ENCODE measurements at regions not wholly inside any gene's neighbourhood (a gene's known extent, or its start where the extent isn't known, plus 50 kb on each side); places are given as distances from the start of the nearest gene placed in this dataset.
"Not testable (repeated sequence)": the region's sequence is repeated elsewhere in the genome, so short reads cannot be mapped to it uniquely, and the experiment has no call there.

DNA sequence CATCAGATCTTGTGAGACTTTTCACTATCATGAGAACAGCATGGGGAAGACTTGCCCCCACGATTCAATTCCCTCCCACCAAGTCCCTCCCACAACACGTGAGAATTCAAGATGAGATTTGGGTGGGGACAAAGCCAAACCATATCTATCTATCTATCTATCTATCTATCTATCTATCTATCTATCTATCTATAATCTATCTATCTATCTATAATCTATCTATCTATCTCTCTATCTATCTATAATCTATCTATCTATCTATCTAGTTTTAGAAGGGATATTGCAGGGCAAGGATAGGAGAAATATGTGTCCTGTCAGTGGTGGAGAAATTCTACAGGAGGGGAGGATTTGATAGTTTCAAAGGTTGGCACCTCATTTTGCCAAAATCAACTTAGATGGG, 279.8 kb upstream of the PROK2 start:
- H2BK5ac ChIP-seq (ENCODE audit: low read depth, low read length, poor library complexity, severe bottlenecking); H2AK5ac ChIP-seq (ENCODE audit: low read depth, low read length); H3K23ac ChIP-seq (ENCODE audit: low read depth, low read length); H4K5ac ChIP-seq (ENCODE audit: low read depth, low read length); H3K56ac ChIP-seq (ENCODE audit: extremely low read depth, insufficient read depth, low read length); H3K9ac ChIP-seq (ENCODE audit: low read depth, low read length); H4K8ac ChIP-seq (ENCODE audit: low read depth in 2 of 2, low read length in 2 of 2); dilution Hi-C loops (cut with HindIII; ENCODE audit: low sequenced_read_pairs, unreplicated experiment); intact Hi-C loops (cut with micrococcal nuclease); H3K9me3 ChIP-seq (ENCODE audit: control insufficient read depth, insufficient read depth, low read length); H3K27ac ChIP-seq (ENCODE audit: insufficient read depth, low read length); H3K4ac ChIP-seq (ENCODE audit: low read depth, low read length); H2BK15ac ChIP-seq (ENCODE audit: low read depth, low read length); H3K9me1 ChIP-seq (ENCODE audit: insufficient read depth, low read length); H2AK9ac ChIP-seq (replicated peaks; ENCODE audit: low read depth, low read length, poor library complexity); DNase-seq; H3K14ac ChIP-seq (replicated peaks; ENCODE audit: low read depth, low read length); CTCF ChIA-PET; H4K20me1 ChIP-seq (ENCODE audit: insufficient read depth, low read length); BruUV-seq (replicated peaks); H2BK20ac ChIP-seq (ENCODE audit: low read depth, low read length); H3K79me1 ChIP-seq (ENCODE audit: low read depth in 1 of 2, low read length in 2 of 2); H3K4me3 ChIP-seq (ENCODE audit: insufficient read depth, low read depth, low read length); H3K4me1 ChIP-seq (ENCODE audit: control insufficient read depth, insufficient read depth, low read length); in situ Hi-C loops (cut with MboI; ENCODE audit: low sequenced_read_pairs); ATAC-seq (ENCODE audit: low read depth); H2BK120ac ChIP-seq (ENCODE audit: low read depth, low read length); H3K4me2 ChIP-seq (ENCODE audit: low read depth, low read length); H4K91ac ChIP-seq (ENCODE audit: insufficient read depth, low read depth, low read length); H3K36me3 ChIP-seq (ENCODE audit: control insufficient read depth, insufficient read depth, low read length); H3K18ac ChIP-seq (ENCODE audit: low read depth, low read length); H2AFZ ChIP-seq (replicated peaks; ENCODE audit: low read length, poor library complexity); H3K27me3 ChIP-seq (ENCODE audit: control insufficient read depth, insufficient read depth, low read length): not testable (repeated sequence)
- POLR2A ChIA-PET (ENCODE audit: unreplicated experiment), result interaction anchor here (0.6 kb wide), 1 partner anchor 52 kb away, joined by 6 read pairs; no protein-coding TSS in a partner anchor
- WGBS, 2 experiments (ENCODE audit: extremely low coverage in 2 of 2, insufficient read length in 1 of 2), result no CpG with 5 or more reads among the region's 2 CpGs

All from IMR-90 (cell line).